ENCODE measurements at regions not wholly inside any gene's neighbourhood (a gene's known extent, or its start where the extent isn't known, plus 50 kb on each side); places are given as distances from the start of the nearest gene placed in this dataset.

DNA sequence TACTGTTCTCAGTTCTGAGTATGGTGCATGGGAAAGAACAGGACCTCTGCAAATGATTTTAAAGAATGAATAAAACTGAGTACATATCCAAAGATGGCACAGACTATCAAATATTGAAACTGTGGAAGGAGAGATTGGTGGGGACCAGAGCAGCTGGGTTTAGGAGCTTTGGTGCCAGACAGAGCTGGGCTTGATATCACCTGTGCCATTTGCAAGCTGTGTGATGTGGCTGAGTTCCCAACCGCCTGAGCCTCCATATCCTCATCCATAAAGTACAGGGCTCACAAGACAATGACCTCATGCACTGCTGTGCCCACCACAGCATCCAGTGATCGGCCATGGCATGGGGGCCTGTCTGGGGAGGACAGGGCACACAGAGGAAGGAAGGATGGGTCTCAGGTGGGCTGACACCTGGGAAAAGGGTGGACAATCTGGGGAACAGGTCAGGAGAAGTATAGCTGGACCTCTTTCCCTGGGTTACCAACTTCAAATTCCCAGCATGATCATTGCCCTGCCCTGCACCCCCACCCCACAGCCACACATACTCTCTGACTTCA lies 83.9 kb upstream of the RAB6C start:
- TF ChIP-seq, protein P1, sequence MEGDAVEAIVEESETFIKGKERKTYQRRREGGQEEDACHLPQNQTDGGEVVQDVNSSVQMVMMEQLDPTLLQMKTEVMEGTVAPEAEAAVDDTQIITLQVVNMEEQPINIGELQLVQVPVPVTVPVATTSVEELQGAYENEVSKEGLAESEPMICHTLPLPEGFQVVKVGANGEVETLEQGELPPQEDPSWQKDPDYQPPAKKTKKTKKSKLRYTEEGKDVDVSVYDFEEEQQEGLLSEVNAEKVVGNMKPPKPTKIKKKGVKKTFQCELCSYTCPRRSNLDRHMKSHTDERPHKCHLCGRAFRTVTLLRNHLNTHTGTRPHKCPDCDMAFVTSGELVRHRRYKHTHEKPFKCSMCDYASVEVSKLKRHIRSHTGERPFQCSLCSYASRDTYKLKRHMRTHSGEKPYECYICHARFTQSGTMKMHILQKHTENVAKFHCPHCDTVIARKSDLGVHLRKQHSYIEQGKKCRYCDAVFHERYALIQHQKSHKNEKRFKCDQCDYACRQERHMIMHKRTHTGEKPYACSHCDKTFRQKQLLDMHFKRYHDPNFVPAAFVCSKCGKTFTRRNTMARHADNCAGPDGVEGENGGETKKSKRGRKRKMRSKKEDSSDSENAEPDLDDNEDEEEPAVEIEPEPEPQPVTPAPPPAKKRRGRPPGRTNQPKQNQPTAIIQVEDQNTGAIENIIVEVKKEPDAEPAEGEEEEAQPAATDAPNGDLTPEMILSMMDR (IDR thresholded peaks at IDR 0.05 in 4 of 5, conservative IDR thresholded peaks at IDR 0.05 in 1 of 5) = no peak
- TF ChIP-seq POLR2A (IDR thresholded peaks at IDR 0.05) = no peak
